ENCODE measurements at regions not wholly inside any gene's neighbourhood (a gene's known extent, or its start where the extent isn't known, plus 50 kb on each side); places are given as distances from the start of the nearest gene placed in this dataset.

DNA sequence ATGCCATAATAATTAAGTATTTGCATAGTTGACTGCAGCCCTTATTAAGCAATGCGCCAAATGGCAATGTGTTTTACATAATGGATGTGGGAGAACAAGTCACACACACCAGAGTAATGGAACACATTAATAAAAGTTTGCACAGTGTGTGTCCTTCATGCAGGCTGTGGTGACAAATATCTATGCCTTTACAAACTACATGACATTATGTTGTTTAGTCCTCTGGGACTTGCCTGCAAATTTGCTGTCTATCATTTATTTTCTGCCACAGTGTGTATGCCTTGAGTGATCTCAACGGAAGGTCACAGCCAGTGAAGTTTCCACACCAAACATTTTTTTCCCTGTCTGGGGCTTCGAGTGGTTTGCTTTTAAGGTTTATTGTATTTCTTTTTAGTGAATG, 175.2 kb upstream of the TMEFF2 start:
- H3K36me3 ChIP-seq (replicated peaks; ENCODE audit: control insufficient read depth, insufficient read depth, low read length) = no peaks in the 10 kb centered on the region
- no peak overlapping the region for H3K4me3 ChIP-seq (ENCODE audit: insufficient read depth, low read depth, low read length)
- DNase-seq = no peak
- no peaks in the 10 kb centered on the region for H3K27me3 ChIP-seq (ENCODE audit: control insufficient read depth, insufficient read depth, low read length)

DNA sequence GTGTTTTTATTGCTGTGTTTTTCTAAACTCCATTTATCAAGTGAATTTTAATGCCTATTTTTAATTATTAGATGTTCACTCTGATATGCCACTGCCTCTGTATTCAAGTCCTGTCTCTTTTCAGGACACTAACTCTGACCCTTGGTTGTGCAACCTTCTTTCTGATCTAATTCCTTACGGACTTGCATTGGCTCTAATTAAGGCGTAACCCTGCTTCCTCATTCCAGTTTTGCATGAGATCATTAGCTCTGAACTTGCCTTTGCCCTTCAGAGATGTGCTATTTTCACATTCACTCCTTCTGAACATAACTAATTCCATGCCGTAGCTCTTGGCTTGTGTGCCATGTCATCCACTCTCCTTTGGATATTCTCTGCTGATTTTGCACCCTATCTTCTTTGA, 162.5 kb upstream of the TMEFF2 start:
- DNase-seq = no peak
- H3K4me3 ChIP-seq (ENCODE audit: insufficient read depth, low read depth, low read length) = no peak overlapping the region
- H3K36me3 ChIP-seq (replicated peaks; ENCODE audit: control insufficient read depth, insufficient read depth, low read length) = no peaks in the 10 kb centered on the region
- no peaks in the 10 kb centered on the region for H3K27me3 ChIP-seq (ENCODE audit: control insufficient read depth, insufficient read depth, low read length)

DNA sequence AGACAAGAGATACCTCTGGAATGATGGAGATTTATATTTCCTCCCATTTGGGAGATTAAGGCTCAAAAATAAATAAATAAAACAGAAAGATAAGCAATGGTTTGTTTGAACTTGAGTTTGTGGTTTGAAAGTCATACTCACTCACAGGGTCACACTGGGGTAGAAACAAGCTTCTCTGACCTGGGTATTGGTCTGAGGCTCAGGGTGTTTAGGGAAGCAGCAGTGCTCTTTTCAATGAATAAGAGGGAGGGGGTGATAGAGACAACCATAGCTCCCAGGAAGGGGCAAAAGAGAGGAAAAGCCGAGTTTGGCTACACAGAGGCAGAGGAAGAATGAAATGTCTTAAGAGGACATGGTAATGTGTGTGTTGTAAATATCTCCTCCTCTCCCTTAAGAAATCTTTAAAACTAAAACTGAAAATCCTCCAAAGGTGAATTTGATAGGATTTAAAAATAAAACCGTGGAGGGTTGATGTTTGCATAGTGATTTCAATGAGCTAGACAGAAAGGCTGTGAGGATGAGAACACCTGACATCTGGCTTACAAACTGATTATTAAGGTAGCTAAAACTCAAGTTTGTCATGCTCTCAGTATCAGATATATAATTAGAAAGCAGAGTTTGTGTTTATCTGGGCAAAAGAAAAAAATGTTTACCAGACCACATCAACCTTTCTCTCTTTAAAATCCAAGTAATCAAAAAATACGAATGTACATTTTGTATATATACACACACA, 159.9 kb upstream of the TMEFF2 start:
- Histone ChIP-seq H3K4me3 (ENCODE audit: insufficient read depth, low read depth, low read length) (no peak overlapping the region), H3K36me3 (replicated peaks; ENCODE audit: control insufficient read depth, insufficient read depth, low read length) (no peaks in the 10 kb centered on the region), H3K27me3 (ENCODE audit: control insufficient read depth, insufficient read depth, low read length) (no peaks in the 10 kb centered on the region)
- DNase-seq = no peak

DNA sequence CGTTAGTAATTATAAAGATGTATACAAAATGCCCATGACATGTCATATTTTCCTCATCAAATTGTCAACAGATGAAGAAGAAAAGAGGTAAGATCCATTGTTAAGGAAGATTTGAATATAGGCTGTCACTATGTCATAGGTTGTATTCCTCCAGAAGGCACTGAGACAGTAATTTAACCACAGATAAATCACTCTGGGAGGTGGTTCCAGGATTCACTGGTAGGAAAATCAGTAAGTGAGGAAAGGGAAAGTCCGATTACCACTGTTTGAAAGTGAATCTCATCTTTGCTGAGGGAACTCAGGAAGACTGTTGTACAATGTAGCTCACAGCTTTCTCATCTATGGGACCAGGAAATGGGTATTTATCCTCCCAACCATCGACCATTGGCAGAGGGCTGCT, 152.8 kb upstream of the TMEFF2 start:
- Histone ChIP-seq H3K4me3 (ENCODE audit: insufficient read depth, low read depth, low read length) (no peak overlapping the region), H3K36me3 (replicated peaks; ENCODE audit: control insufficient read depth, insufficient read depth, low read length) (no peaks in the 10 kb centered on the region), H3K27me3 (ENCODE audit: control insufficient read depth, insufficient read depth, low read length) (no peaks in the 10 kb centered on the region)
- no peak for DNase-seq

DNA sequence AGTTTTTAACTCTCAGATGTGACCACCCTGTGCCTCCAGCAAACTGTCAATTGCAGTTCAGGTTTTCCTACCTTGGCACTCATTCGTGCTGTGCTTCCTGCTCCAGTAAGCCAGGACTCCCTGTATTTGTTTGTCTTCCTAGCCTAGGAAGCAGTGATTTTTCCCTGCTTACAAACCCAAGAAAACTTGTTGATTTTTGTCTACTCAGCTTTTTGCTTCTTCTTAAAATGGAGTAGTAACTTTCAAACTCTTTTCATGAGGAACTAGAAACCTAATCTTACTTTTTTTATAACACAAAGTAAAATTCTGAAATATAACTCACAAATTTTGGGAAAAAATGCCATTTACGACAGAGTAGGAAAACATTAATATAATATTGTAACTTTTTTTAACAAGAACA, 150.6 kb upstream of the TMEFF2 start:
- Histone ChIP-seq H3K4me3 (ENCODE audit: insufficient read depth, low read depth, low read length) (no peak overlapping the region), H3K27me3 (ENCODE audit: control insufficient read depth, insufficient read depth, low read length) (no peaks in the 10 kb centered on the region), H3K36me3 (replicated peaks; ENCODE audit: control insufficient read depth, insufficient read depth, low read length) (no peaks in the 10 kb centered on the region)
- DNase-seq = no peak

DNA sequence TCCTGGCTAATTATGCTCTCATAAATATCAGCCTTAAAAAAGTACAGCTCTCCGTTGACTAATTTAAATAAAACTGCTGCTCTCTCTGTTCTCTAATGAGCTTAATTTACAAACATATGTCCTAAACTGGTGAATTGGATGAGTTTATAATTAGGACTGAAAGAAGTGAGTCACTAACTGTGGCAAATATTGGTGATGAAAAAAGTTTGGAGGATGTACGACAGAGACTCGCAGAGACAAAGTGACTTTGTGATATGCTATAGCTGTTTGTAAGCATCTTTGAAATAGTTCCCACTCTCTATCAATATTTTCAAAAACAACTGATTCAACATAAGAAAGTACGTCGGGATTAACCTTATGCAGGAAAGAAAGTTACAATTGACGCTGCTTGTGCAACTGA, 138.9 kb upstream of the TMEFF2 start:
- DNase-seq = no peak
- H3K36me3 ChIP-seq (replicated peaks; ENCODE audit: control insufficient read depth, insufficient read depth, low read length) = no peaks in the 10 kb centered on the region
- H3K27me3 ChIP-seq (ENCODE audit: control insufficient read depth, insufficient read depth, low read length) = no peaks in the 10 kb centered on the region
- no peak overlapping the region for H3K4me3 ChIP-seq (ENCODE audit: insufficient read depth, low read depth, low read length)

DNA sequence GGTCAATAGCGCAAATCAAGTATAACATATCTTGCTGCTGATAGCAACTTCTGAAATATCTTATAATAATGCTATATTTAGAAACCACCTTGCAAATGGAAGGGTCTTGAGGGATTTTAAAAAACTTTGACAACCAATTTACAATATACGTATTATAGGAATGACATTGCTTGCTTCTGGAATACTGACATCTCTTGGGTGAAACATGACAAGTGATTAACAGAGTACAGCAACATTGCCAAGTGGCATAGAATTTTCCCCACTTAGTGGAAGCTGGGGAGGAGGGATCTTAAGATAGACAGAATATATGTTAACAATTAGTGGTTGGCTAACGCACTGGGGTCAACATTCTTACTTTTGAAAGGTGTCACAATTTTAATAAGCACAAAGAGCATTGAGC, 133.6 kb upstream of the TMEFF2 start:
- H3K4me3 ChIP-seq (ENCODE audit: insufficient read depth, low read depth, low read length) = no peak overlapping the region
- no peaks in the 10 kb centered on the region for H3K27me3 ChIP-seq (ENCODE audit: control insufficient read depth, insufficient read depth, low read length)
- DNase-seq = no peak
- no peaks in the 10 kb centered on the region for H3K36me3 ChIP-seq (replicated peaks; ENCODE audit: control insufficient read depth, insufficient read depth, low read length)

DNA sequence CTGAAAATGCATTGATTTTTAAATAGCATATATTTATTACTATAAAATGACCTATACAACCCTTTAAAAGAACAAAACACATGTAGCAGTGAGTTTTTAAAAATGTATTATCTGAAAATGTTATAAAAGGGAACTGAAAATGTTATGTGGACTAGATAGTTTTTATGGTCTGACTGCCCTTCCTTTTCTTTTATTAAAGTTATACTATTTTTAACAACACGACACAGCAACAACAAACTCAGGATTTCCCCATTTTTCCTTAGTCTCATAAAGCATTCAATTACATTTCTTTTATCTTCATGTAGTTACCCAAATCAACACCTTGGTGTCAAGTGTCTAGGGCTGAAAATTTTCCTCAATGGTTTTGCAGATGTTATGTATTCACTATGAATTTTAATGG, 132.8 kb upstream of the TMEFF2 start:
- DNase-seq = no peak

DNA sequence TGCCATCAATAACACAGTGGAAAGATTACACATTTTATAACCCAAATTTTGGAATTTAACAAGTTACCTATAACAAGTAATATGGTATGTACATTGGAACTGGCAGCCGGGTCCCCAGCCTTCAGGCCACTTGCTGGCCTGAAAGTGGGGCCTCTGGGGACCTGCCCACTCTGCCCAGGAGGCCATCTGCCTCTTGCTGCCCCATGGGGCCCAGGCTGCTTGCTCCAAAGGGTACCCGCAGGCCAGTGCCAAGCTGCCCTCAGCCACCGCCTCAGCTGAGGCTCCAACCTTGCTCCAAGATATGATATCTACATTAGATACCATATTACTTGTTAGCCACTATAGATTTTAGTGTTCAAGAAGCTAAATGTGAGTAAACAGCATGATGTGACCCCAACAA, 120.8 kb upstream of the TMEFF2 start:
- H3K36me3 ChIP-seq (replicated peaks; ENCODE audit: control insufficient read depth, insufficient read depth, low read length) = no peaks in the 10 kb centered on the region
- no peak for DNase-seq
- H3K27me3 ChIP-seq (ENCODE audit: control insufficient read depth, insufficient read depth, low read length) = no peaks in the 10 kb centered on the region
- no peak overlapping the region for H3K4me3 ChIP-seq (ENCODE audit: insufficient read depth, low read depth, low read length)

More for the DNA sequence above, 132.8 kb upstream of the TMEFF2 start:
- Histone ChIP-seq H3K27me3 (ENCODE audit: control insufficient read depth, insufficient read depth, low read length) (no peaks in the 10 kb centered on the region), H3K36me3 (replicated peaks; ENCODE audit: control insufficient read depth, insufficient read depth, low read length) (no peaks in the 10 kb centered on the region), H3K4me3 (ENCODE audit: insufficient read depth, low read depth, low read length) (no peak overlapping the region)

DNA sequence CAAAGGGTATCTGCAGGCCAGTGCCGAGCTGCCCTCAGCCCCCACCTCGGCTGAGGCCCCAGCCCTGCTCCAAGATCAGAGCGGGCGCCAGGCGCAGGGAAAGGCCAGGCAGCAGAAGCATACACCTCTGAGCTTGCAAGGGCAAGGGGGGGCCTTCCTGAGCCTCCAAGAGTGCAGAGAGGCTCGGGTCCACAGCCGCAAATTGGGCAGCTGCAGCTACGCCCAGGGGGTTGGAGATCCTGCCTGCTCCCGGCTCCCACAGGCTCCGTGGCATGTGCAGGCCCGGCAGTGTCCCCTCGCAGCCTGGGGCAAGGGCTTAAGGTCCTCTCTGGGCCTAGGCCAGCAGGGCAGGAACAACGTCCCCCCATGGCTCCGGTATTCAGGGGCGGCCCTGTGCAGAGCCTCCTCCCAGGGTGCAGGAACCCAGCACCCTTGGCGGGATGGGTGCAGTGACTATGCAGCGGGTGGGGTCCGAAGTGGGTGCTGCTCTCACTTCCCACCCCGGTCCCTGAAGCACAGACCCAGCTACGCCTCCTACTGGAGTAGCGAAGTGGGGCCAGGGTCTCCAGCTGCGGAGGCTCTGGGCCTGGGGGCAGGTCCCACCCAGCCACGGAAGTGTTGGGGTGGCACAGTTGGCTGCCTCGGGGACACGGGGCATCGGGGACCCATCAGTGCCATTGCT, 120.2 kb upstream of the TMEFF2 start:
- DNase-seq = no peak
- Histone ChIP-seq H3K36me3 (replicated peaks; ENCODE audit: control insufficient read depth, insufficient read depth, low read length) (no peaks in the 10 kb centered on the region), H3K27me3 (ENCODE audit: control insufficient read depth, insufficient read depth, low read length) (no peaks in the 10 kb centered on the region), H3K4me3 (ENCODE audit: insufficient read depth, low read depth, low read length) (no peak overlapping the region)

DNA sequence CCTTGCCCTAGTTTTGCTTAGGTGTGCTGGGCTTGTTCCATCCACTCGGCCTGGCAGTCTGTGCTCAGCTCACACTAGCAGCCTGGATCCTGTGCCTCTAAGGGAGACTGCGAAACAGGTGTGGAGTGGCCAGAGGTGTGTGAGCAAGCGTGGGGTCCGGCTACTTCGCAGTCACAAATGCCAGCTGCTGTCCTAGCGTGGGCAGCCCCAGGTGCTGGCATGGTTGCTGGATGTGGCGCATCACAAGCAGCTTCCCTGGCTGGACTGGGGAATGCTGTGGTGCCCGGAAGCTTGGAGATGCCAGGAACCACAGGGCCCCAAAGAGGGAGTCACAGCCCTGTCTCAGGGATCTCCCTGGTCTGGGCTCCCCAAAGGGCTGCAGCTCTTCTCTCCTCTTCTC, 119.0 kb upstream of the TMEFF2 start:
- Histone ChIP-seq H3K27me3 (ENCODE audit: control insufficient read depth, insufficient read depth, low read length) (no peaks in the 10 kb centered on the region), H3K4me3 (ENCODE audit: insufficient read depth, low read depth, low read length) (no peak overlapping the region), H3K36me3 (replicated peaks; ENCODE audit: control insufficient read depth, insufficient read depth, low read length) (no peaks in the 10 kb centered on the region)
- DNase-seq = no peak

DNA sequence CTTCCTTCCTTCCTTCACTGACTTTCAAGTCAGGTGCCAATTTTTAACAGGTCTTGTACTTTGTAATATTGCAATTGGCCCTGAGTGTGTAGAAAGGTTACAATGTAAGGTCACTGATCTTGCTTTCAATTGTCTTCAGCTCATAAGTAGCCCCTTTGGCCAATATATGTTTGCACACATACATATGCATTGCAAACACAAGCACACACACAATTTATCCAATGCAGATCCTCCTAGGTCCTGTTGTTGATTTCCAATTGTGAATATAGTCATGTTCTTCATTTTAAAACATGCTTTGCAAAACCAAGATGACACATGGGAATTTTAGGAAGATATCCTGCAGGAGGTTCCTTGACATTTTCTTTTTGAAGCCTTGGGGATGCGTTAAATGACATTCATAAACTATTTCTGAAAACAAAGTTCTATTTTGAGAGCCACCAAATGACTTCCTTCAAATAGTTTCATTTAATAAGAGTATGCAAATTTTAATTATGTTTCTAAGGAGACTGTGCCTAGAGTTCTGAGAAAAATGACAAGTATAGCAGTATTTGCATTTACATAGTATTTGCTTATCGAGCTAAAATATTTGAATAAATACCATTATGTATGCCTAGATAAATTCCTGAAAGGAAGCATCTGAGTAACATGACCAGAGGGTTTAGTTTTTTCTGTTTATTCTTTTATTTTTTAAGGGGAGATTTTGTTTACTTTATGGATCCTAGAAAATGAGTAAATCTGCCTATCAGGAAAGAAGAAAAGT, 117.1 kb upstream of the TMEFF2 start:
- Histone ChIP-seq H3K36me3 (replicated peaks; ENCODE audit: control insufficient read depth, insufficient read depth, low read length) (no peaks in the 10 kb centered on the region), H3K27me3 (ENCODE audit: control insufficient read depth, insufficient read depth, low read length) (no peaks in the 10 kb centered on the region), H3K4me3 (ENCODE audit: insufficient read depth, low read depth, low read length) (no peak overlapping the region)
- DNase-seq = no peak

DNA sequence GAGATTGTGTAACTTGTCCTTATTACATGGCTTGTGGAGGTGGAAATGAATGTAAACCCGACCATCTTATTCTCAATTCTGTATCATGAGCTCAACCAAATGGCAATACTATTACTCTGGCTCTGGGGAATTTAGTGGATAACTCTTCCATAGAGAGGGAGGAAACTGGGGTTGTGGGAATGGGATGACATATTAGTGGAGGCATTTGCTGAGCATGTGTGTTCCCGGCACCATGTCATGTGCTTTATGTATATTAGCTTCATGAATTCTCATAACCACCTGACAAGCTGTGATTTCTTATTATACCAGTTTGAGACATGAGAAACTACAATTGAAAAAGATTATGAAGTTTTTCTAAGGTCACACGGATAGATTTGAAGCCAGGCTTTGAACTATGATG, 112.8 kb upstream of the TMEFF2 start:
- DNase-seq = no peak
- H3K27me3 ChIP-seq (ENCODE audit: control insufficient read depth, insufficient read depth, low read length) = no peaks in the 10 kb centered on the region
- no peak overlapping the region for H3K4me3 ChIP-seq (ENCODE audit: insufficient read depth, low read depth, low read length)

DNA sequence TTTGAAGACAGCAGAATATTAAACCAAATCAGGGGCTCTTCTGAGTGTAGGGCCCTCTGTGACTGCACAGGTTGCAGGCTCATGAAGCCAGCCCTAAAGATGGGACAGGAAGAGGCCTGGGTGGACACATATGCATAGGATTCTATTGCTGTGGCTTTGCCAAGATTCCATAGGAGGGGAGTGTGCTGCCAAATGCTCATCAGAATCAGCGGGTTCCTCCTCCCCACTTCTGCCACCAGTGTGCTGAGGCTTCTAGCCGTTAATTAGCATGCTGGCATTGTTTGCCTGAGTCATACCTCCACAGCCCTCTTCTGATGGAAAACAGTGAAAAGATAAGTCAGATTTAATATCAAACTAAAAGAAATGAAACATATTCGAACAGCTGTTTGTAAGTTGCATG, 103.9 kb upstream of the TMEFF2 start:
- peak; percentile 22 for DNase-seq

More for the DNA sequence above, 112.8 kb upstream of the TMEFF2 start:
- H3K36me3 ChIP-seq (replicated peaks; ENCODE audit: control insufficient read depth, insufficient read depth, low read length) = no peaks in the 10 kb centered on the region

DNA sequence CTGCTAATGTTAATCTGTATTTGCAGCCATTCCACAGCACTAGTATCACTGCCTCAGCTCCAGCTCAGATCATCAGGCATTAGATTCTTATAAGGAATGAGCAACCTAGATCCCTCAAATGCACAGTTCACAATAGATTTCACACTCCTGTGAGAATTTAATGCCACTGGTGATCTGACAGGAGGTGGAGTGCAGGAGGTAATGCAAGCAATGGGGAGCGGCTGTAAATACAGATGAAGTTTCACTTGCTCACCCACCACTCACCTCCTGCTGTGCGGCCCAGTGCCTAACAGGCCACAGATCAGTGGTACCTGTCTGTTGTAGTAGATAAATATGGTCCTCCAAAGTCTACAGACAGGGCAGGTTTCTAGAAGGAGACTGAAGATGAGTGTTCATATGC, 97.7 kb upstream of the TMEFF2 start:
- Histone ChIP-seq H3K4me3 (ENCODE audit: insufficient read depth, low read depth, low read length) (no peak overlapping the region), H3K27me3 (ENCODE audit: control insufficient read depth, insufficient read depth, low read length) (no peaks in the 10 kb centered on the region), H3K36me3 (replicated peaks; ENCODE audit: control insufficient read depth, insufficient read depth, low read length) (no peaks in the 10 kb centered on the region)
- no peak for DNase-seq

More for the DNA sequence above, 103.9 kb upstream of the TMEFF2 start:
- no peaks in the 10 kb centered on the region for H3K27me3 ChIP-seq (ENCODE audit: control insufficient read depth, insufficient read depth, low read length)
- no peaks in the 10 kb centered on the region for H3K36me3 ChIP-seq (replicated peaks; ENCODE audit: control insufficient read depth, insufficient read depth, low read length)
- H3K4me3 ChIP-seq (ENCODE audit: insufficient read depth, low read depth, low read length) = no peak overlapping the region
